GM12891 (cell line): ENCODE measurements at regions not wholly inside any gene's neighbourhood (a gene's known extent, or its start where the extent isn't known, plus 50 kb on each side); places are given as distances from the start of the nearest gene placed in this dataset.

ENCODE experiments used
- POLR2A ChIP-seq: IDR thresholded peaks from 2 replicates; pipeline ENCODE4 v1.6.1; 2011; ENCODE audit warnings: low read depth, low read length, control low read depth
- POLR2AphosphoS5 ChIP-seq: IDR thresholded peaks from 2 replicates; pipeline ENCODE4 v1.6.1; 2011; ENCODE audit warnings: low read depth, low read length, control low read depth
- POU2F2 ChIP-seq: IDR thresholded peaks from 2 replicates; pipeline ENCODE4 v1.6.1; 2011; ENCODE audit warnings: low read depth, mild to moderate bottlenecking, control low read depth, low read length, moderate library complexity
- SPI1 ChIP-seq: IDR thresholded peaks from 2 replicates; pipeline ENCODE4 v1.6.1; 2011; ENCODE audit warnings: low read depth, low read length, control low read depth
- TAF1 ChIP-seq: IDR thresholded peaks from 2 replicates; pipeline ENCODE4 v1.6.1; 2011; ENCODE audit warnings: low read depth, low read length, control low read depth

DNA sequence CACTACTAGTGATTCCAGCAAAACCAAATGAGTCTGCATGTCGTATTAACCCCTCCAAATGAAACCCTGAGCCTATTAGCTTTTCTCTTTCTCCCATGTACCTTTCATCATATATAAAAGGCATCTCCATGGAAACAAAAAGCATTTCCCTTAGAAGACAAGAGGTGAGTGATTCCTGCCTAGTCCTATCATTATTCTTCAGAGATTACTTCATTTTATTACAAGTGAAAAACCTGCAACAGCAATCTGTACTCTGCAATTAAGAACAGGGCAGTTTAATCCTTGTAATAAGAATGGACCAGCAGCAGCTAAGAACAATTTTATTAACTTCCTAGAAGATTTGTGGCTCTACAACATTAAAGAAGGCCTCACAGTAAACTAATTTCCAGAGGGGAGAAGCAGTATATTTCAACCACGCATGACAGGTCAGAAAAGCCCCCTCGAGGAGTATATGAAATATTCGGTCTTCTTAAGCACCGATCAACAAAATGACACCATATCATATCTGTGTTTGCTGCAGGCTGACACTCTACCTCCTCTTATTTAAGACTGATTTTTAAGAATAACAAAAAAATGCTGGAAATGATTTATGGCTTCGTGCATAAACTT lies 132.3 kb upstream of the TFPI start:
- no peak for TF ChIP-seq POLR2A
- TF ChIP-seq SPI1, result no peak
- no peak for TF ChIP-seq TAF1
- TF ChIP-seq POLR2AphosphoS5, result no peak
- no peak for TF ChIP-seq POU2F2
